NAMALWA (cell line): ENCODE measurements at regions not wholly inside any gene's neighbourhood (a gene's known extent, or its start where the extent isn't known, plus 50 kb on each side); places are given as distances from the start of the nearest gene placed in this dataset.

Experiments
- DNase-seq: peaks from one replicate; pipeline ENCODE4 v3.0.0-alpha.2; 2015; ENCODE audit warnings: low spot score

DNA sequence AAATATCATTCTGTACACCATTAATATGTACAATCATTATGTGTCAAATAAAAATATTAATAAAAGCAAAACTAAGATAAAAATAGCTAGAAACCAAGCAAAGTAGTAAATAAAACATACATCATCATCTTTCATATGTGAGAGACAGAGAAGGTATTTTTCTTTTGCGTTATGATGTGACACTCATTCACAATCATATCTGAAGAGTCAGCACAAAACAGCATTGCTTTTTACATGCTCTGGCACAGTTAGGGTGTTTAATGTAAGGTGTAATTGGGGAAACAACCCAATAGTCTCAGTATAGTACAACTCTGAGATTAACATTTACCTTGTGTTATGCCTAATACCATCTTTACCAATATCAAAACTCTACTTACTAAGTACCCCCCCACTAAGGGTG is 376.6 kb downstream of the TMA16 start:
- no peak for DNase-seq

DNA sequence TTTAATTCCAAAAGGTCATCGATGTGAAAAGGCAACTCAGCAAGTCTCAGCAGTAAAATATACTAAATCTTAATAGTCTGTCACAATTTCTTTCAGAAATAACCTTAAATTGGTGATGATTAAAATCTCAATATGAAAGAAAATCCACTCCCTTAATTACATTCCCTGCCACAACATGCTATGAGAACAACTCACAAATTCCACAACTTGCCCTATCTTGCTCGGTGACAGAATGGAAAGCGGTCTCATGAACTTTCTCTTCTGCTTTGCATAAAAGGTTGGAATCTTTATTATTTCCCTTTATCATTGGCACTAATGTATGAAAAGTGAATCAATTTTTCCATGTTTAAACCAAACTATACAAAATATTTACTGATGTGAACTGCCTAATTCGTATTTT is 380.8 kb downstream of the TMA16 start:
- no peak for DNase-seq

DNA sequence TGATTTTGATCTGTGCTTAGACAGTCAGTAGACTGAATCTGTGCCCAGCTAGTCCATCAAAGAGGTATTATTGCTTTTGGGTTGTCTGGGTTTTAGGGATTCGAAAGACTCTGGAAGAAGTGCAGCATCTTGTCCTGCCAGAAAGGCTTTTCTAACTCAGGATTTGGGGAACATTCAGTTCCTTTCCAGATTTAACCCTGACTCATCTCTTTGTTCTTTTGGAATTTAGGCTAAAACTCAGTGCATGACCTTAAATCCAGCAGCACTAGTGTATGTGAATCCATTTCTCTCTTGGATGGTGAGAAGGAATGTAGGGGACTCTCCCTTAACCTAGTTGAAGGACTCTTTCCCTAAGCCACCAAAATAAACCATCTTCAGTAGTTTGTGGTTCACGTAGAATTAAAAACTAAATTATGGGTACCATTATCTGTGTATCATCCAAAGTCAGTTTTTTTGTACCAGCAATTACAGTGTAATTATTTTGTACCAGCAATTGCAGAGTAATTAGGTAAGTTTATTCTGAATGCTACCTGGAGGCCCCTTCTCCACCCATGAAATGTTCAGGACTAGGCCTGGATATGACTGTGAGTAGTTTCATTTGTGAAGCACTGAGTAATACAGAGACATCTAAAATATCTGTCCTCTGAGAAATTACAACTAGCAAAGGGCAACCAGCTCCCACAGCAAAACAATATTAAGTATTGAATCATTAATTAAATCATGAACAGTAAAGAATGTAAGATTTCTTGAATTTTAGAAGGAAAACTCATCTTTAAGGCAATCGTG is 384.0 kb downstream of the TMA16 start:
- no peak for DNase-seq

DNA sequence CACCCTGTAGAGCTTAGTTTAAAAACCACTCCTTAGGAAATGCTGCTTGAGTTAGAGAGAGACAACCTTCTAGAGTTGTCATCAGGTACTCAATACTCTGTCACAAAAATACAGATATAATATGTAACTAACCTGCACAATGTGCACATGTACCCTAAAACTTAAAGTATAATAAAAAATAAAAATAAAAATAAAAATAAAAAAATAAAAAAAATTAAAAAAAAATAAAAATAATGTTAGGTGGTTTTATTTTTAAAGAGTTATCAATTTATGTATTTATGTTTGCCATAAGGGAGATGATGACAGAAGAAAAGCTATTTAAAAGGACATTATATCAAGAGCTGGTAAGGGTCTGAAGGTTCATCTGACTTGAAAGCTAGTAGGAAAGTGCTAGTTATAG is 397.9 kb downstream of the TMA16 start:
- DNase-seq: no peak

DNA sequence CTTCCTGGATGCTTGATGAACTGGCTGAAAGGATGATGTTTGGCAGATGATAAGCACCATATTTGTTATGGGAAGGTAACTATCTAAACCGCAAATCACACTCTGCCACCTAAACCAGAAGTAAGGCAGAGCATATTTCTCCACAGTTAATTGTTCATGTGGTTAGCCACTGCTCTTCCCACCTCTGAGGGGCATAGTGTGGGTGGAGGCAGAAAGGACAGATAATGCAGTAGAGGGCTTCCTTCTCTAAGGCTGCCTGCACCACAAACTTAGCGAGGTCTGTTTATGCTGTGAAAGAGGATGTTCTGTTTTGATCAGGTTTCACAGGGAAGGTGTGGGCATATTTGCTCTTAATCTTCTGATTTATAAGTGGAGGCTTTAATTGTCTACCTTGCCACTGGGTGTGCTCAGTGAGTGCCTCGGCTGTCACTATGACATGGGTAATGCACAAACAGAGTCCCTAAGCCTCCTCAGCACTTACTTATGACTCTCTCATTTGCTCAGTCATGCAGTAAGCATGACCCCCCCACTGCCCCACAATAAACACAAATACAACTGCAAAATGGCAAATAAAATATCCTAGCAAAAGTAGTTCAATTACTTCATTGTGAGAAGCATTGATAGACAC is 401.0 kb downstream of the TMA16 start:
- no peak for DNase-seq

DNA sequence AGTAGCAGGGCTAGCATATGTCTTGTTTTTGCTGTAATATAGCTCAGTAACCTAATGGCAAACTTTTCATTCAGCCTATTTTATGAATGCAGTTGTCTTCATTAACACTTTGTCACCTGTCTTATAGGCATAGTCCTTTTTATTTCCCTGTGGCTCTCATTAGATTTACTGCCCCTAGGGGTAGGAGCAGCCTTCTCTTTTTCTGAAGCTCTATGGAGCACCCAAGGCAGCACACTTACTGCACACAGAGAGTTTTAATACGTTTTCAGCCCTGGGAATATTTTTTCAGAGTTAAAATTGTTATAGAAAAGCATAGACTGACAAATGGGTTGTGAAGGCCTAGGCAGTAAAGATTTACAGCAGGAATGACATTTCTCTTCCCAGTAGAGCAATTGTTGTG is 406.8 kb downstream of the TMA16 start:
- peak; percentile 8 for DNase-seq

DNA sequence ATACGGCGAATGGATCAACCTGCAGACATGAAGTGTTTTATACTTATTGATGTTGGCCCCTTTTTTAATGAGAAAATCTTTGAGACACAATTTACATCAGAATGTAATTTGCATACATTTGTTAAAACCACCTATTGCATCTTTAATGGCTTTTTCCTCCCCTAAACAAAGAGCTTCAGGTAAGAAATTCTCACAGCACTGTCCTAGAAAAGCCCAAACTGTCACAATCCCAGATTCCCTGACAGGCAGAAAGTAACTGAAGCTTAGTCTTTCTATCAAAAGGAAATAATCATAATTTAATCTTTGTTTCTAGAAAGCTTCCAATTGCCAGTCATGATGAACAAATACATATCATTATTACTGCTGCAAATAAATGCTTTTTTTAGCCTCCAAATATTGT is 407.9 kb downstream of the TMA16 start:
- DNase-seq: no peak

DNA sequence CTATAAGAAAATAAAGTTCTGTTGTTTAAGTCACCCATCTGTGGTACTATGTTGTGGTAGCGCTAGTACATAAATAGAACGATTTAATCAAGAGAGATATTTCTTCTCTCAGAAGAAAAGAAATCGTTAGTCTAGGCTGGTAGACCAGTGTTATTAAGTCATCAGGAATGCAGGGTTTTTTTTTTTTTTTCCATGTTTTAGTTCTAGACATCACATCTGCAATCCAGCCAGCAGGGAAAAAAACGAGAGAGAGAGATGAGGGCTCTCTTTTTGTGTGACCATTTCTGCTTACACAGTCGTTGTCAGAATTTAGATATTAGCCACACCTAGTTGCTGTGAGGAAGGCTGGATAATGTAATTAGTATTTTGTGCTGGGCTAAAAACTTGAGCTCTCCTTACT is 417.4 kb downstream of the TMA16 start:
- DNase-seq: no peak

DNA sequence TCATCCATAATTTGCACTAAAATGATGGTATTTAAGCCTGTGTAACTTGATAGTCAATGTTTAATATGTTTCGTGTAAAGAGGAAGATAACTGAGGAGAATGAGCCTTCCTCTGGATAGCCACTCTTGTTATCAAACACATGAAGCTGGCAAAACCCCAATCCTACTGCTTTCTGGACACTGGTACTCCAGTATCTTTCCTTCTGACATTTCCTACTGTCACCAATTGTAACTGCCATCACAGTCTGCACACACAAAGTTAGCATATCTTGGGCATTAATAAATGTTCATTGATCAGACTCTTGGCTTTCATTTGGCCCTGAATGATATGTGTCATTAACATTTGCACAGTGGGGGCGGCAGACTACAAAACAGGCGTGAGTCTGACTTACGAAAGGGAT is 419.1 kb downstream of the TMA16 start:
- no peak for DNase-seq

DNA sequence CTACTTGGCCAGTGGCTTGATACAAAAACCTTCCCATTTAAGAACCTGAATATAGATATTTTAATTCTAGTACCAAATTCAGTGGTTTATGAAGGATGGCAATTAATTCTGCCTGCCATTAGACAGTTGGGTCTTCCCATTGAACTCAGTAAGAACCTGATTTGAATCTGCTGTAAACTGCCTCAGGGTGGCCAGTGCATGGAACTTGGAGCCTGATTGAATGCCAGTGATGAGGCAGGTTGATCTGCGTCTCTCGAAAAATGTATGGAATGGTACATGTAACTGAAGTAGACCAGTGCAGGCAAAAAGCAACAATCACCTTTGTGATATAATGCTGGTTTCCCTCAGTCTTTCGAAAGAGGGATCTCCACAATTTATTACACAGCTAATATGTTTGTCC is 421.4 kb downstream of the TMA16 start:
- DNase-seq: no peak

DNA sequence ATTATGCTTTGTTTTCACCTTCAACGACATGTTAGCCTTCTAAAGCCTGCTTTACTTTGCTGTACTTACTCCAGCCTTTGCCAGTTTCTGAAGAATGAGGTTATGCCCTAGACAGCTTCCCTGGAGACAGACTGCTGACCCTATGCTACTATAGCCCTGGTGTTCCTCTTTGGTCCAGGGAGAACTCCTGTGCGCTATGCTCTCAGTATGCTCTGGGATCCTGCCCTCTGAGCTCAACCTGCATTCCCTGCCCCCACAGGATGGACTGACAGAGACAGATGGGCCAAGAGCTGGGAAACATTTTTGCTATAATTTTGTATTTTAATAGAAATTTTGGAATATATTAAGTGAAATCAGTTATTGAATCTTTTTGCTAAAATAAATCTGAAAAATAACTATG is 425.9 kb downstream of the TMA16 start:
- no peak for DNase-seq

DNA sequence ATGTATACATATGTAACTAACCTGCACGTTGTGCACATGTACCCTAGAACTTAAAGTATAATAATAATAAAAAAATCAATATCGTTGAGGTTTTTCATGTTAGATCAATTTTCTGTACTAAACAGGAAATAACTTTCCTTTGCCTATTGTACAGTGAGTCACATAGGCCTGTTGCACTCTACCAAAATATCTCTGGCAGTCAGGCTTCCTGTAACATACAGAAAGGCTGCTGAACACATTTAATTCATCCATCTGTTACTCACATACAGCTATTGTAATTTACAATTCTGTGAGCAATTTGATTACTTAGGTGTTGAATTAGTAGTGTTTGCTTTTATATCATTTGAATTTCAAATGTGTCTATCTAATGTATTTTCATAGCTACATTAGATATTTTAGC is 427.8 kb downstream of the TMA16 start:
- DNase-seq: no peak

DNA sequence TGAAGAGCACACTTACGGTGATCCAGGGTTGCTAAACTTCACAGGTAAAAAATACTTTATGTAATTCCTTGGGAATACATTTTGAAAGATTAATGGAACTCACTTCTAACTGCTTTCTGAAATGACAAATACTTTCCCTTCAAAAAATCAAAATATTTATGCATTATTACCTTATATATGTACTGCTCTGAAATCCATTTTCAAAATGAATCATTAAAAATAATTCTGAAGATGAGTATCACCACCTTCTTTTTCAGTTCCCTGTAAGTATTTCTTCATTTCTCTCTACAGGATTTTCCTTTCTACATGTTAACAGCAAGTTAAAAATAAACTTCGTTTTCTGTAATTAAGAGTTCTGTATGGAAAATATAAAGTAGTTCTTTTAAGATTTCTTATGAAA is 428.6 kb downstream of the TMA16 start:
- no peak for DNase-seq

DNA sequence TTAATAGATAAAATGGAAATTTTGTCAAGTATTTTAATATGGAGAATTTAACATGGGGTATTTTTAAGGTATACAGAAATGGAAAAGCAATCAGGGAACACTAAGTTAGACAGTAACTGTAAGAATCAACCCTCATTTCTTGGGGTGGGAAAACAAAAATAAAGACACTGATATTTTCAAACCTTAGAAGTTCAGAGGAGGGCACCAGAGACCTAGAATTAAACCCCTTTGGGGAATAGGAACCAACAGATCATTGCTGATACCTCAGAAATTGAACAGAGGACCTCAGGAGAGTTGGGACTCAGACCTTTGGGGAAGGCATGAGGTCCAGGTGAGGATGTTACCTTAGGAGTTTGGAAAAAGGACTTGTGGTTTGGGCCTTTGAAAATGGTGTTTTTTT is 435.6 kb downstream of the TMA16 start:
- no peak for DNase-seq

DNA sequence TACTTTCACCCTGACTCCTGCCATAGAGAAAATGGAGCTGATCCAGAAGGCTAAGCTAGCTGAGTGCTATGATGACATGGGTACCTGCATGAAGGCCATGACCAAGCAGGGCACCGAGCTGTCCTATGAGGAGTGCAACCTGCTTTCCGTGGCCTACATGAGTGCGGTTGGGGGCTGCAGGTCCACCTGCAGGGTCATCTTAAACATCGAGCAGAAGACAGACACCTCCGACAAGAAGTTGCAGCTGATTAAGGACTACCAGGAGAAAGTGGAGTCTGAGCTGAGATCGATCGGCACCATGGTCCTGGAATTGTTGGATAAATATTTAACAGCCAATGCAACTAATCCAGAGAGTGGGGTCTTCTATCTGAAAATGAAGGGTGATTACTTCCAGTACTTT is 438.0 kb downstream of the TMA16 start:
- DNase-seq: no peak

DNA sequence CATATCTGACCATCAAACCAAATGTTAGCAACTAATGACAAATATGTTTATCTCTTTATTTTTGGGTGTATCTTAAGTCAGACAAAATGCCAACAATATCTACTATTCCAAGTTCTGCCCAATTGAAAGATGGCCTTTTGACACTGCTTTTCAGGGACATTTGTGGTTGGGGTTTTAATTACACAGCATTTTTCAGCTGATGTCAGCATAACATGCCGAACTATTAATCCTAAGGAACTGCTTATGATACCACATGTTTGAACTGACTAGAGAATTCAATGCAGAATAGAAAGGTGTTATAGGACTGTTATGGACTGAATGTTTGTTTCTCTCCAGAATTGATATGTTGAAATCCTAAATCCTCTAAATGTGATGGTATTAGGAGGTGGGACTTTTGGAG is 445.1 kb downstream of the TMA16 start:
- no peak for DNase-seq

DNA sequence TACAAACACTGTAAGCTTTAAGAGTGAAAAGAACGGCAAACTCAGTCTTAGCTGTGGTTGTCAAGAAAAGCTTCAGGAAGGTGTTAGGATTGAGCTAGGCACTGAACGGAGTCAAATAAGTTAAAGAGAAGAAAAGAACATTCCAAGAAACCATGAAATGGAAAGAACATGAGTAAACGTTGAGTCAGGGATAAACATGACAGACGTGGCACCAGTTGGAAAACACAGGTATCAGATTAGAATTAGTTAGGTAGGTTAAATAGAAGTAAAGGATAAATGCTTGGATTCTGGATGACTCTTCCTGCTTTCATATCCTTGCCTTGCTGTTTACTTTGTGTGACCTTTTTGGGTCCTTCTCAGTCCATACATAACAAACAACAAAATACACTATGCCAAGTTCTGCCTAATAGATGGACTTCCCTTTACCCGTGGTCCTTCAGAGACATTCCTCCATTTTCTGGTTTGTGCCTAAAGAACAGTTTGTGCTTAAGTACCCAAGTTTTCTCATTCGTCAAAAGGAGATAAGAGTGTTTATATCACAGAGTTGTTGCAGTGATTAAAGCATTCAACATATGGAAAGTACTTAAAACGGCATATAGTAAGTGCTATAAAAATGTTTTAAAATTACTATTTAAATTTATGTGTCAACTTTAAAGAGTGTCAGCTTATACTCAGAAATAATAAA is 446.9 kb downstream of the TMA16 start:
- DNase-seq: no peak

DNA sequence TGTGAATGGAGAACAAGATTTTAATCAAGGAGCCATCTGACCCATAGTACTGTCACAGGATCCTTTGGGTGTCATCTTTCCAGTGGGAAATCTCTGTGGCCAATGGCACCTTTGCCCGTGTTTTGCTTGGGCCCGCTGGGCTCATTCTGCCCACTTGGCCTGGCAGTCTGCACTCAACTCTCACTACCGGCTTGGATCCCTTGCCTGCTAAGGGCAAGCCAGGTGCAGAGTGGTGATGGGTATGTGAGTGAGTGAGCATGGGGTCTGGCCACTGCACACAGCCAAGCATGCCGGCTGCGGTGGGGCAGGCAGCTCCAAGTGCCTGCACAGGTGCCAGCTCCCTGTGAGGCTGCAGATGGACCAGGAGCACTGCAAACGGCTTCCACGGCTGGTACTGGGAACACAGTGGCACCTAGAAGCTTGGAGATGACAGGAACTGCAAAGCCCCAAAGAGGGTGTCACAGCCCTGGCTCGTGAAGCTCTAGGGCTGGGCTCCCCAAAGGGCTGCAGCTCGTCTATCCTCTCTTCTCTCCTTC is 454.5 kb downstream of the TMA16 start:
- no peak for DNase-seq

DNA sequence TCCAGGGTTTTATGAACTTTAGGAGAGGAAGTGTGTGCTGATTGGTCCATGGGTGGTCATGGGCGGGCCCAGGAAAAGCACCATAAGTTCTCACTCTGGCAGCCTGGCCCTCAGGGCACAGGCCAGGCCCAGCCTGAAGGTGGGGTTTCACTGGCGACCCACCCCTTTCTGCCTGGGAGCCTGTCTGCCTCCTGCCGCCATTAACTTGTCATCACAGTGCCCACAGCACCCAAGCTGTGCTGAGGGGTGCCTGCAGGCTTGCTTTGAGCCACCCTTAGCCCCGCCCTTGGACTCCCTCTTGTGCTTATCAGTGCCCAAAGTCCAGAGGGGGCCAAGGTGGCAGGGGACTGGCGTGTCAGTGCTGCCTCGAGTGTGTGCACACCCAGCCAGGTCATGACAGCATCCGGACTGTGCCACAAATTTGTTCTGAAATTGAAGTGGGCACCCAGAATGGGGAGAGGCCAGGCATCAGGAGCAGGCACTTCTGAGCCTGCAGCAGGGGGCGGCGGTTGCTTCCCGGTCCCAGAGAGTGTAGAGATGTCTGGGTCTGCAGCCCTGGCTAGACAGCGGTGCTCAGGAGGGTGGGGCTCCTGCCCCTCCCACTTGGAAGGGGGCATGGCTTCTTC is 455.6 kb downstream of the TMA16 start:
- no peak for DNase-seq

DNA sequence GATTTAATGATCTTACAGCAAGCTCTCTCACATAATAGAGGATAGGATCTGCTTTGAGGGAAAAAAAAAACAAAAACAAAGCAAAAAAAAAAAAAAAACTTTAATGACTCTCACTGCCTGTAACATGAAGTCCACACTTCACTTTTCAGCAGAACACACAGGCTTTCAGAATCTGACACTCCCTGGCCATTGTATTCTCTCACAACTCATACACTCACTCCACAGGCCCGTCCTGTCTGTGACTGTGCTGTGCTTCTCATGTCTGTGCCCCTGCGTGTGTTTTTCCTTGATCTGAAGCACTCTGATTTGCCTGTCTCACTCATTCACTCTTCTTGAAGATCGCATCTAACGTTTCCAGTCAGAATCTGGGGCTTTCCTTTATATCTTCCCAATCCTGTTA is 460.8 kb downstream of the TMA16 start:
- no peak for DNase-seq

DNA sequence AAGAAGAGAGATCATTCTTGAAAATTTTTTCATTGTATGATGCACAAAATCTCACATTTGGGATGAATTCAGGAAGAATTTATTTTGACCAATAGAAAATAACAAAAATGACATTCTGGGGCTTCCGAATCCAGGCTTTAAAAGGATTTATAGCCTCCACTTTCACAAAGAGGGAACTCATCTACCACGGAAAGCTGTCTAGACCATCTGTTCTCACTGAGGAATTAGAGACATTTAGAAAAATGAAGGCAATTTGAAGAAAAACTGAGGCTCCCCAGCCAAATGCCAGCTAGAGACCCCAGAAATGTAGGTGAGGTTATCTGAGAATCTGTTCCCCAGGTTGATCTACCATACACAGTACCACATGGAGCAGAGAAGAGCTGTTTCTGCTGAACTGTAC is 464.3 kb downstream of the TMA16 start:
- no peak for DNase-seq

DNA sequence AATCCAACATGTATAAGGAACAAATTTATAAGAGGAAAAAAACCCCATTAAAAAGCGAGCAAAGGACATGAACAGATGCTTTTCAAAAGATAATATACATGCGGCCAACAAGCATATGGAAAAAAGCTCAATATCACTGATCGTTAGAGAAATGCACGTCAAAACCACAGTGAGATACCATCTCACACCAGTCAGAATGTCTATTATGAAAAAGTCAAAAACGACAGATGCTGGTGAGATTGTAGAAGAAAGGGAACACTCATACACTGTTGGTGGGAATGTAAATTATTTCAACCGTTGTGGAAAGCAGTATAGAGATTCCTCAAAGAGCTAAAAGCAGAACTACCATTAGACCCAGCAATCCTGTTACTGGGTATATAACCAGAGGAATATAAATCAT is 465.4 kb downstream of the TMA16 start:
- no peak for DNase-seq

DNA sequence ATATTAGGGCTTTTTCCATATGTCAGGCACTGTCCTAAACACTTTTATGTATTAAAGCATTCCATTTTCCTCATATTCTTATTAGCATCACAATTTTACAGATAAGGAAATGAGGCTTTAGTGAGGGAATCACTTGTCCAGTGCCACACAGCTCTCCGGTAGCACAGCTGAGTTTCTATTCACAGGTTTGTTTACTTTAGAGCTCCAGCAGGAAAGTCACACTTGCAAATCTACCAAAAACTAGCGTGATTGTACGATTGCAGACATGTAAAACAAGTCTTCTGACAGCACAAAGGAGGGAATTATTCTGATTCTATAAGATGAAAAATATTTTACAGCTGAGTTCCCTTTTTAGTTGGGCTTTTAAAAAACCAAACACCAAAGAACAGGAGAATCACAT is 472.1 kb downstream of the TMA16 start:
- DNase-seq: peak; percentile 5
